ENCODE measurements at regions not wholly inside any gene's neighbourhood (a gene's known extent, or its start where the extent isn't known, plus 50 kb on each side); places are given as distances from the start of the nearest gene placed in this dataset.
A peak's percentile ranks its signal among the peaks of the same experiment; 100 is the strongest.

DNA sequence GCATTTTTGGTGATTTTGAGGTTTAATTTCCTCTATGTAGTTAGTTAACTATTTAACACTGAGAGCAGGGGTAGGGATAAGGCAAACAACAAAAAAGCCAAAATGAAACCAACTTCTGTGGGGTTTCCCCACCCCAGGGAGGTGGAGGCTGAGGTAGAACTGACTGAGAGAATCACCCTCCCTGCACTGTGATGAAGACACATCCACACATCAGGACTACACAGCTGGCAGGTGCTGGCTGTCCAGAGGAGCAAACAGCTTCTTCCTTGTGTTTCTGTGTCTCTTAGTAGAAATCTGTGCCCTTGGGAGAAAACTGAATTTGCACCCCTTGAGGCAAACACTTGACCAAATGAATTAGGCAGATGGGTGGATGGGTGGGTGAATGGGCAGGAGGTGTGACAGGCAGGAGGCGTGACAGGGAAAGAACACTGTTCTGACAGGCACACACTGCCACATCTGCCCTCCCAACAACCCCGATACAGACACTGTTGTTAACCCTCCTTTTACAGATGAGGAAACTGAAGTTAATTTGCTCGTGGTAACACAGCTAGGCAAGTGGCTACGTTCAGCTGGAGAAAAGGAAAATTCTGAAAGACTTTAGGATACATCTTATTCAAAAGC, 62.9 kb upstream of the AMZ2 start:
- DNase-seq, result no peak
- no peaks in the 10 kb centered on the region for H3K4me1 ChIP-seq

DNA sequence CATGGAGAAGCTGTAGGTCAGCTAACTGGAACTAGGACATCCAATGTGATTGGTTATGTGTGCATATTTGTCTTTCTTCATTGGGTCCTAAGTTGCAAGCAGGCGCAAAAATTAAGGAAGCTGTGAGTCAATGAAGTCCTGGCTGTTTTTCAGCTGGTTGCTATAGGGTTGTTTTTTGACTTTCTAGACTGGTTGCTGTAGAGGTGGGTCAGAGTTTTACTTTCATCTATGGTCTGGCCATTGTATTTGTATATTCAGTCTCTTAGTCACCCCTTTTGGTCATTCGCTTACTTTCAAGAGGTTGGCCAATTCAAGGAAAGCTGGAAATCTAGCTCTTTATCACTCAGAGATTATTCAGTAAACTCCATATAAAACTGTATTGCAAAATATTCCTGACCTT, 62.0 kb upstream of the AMZ2 start:
- H3K27me3 ChIP-seq, result peaks cover 5% of the 10 kb centered on the region
- WGBS, 2 donors (ENCODE audit: low coverage in 1 of 2), result 71 to 93% methylated on average over 1 to 2 of the region's 2 CpGs
- no peaks in the 10 kb centered on the region for H3K9me3 ChIP-seq
- in situ Hi-C loops (cut with MboI; ENCODE audit: low pct_ligation_motif_present in 1 of 4, low pct_unique_long_range_greater_than_20kb in 1 of 4, low sequenced_read_pairs in 3 of 4) (no loop called here), intact Hi-C loops (cut with DNase I; ENCODE audit: low total_unique reads) (no loop called here)
- no peak for DNase-seq
- H3K36me3 ChIP-seq, result no peaks in the 10 kb centered on the region
- H3K4me3 ChIP-seq, result no peak overlapping the region
- TF ChIP-seq POLR2A (IDR thresholded peaks at IDR 0.05), result no peak
- TF ChIP-seq POLR2AphosphoS5 (IDR thresholded peaks at IDR 0.05), result no peak
- no peak for TF ChIP-seq CTCF (IDR thresholded peaks at IDR 0.05)
- TF ChIP-seq EP300 (IDR thresholded peaks at IDR 0.05; ENCODE audit: low read depth), result no peak
- no peaks in the 10 kb centered on the region for H3K4me1 ChIP-seq
- H3K27ac ChIP-seq, result no peak overlapping the region

More for the DNA sequence above, 62.9 kb upstream of the AMZ2 start:
- WGBS, 2 donors (ENCODE audit: low coverage in 1 of 2), result 63 to 72% methylated on average over 4 of the region's 4 CpGs
- TF ChIP-seq POLR2AphosphoS5 (IDR thresholded peaks at IDR 0.05) (no peak), EP300 (IDR thresholded peaks at IDR 0.05; ENCODE audit: low read depth) (no peak), CTCF (IDR thresholded peaks at IDR 0.05) (no peak), POLR2A (IDR thresholded peaks at IDR 0.05) (no peak)
- Histone ChIP-seq H3K27me3 (no peaks in the 10 kb centered on the region), H3K27ac (no peak overlapping the region), H3K36me3 (no peaks in the 10 kb centered on the region), H3K9me3 (no peaks in the 10 kb centered on the region), H3K4me3 (no peak overlapping the region)
- in situ Hi-C loops (cut with MboI; ENCODE audit: low pct_ligation_motif_present in 1 of 4, low pct_unique_long_range_greater_than_20kb in 1 of 4, low sequenced_read_pairs in 3 of 4), result no loop called here
- intact Hi-C loops (cut with DNase I; ENCODE audit: low total_unique reads), result no loop called here

DNA sequence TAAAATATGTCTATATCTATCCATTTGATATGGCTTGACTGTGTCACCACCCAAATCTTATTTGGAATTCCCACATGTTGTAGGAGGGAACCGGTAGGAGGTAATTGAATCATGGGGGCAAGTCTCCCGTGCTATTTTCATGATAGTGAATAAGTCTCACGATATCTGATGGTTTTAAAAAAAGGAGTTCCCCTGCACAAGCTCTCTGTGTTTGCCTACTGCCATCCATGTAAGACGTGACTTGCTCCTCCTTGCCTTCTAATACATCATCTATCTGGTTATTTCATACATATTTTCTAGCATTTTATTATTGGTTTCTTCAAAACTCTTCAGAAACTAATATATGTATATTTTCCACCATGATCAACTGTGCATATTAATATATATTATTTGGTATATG, 57.3 kb upstream of the AMZ2 start:
- Histone ChIP-seq H3K4me3 (no peak overlapping the region), H3K27ac (no peak overlapping the region), H3K9me3 (no peaks in the 10 kb centered on the region), H3K27me3 (peaks cover 43% of the 10 kb centered on the region), H3K36me3 (no peaks in the 10 kb centered on the region), H3K4me1 (no peaks in the 10 kb centered on the region)
- TF ChIP-seq POLR2AphosphoS5 (IDR thresholded peaks at IDR 0.05), result no peak
- no peak for TF ChIP-seq CTCF (IDR thresholded peaks at IDR 0.05)
- no peak for TF ChIP-seq EP300 (IDR thresholded peaks at IDR 0.05; ENCODE audit: low read depth)
- TF ChIP-seq POLR2A (IDR thresholded peaks at IDR 0.05), result no peak
- intact Hi-C loops (cut with DNase I; ENCODE audit: low total_unique reads) (no loop called here), in situ Hi-C loops (cut with MboI; ENCODE audit: low pct_ligation_motif_present in 1 of 4, low pct_unique_long_range_greater_than_20kb in 1 of 4, low sequenced_read_pairs in 3 of 4) (no loop called here)
- 76 to 87% methylated on average over 4 of the region's 4 CpGs for WGBS, 2 donors (ENCODE audit: low coverage in 1 of 2)
- no peak for DNase-seq

- DNase-seq, result no peak
- H3K27me3 ChIP-seq, result peaks cover 90% of the 10 kb centered on the region
- no peaks in the 10 kb centered on the region for H3K36me3 ChIP-seq
- 26% methylated on average over 18 of the region's 27 CpGs; no CpG with 5 or more reads in 1 of the 2 donors for WGBS, 2 donors (ENCODE audit: low coverage in 1 of 2)
- no peaks in the 10 kb centered on the region for H3K9me3 ChIP-seq
- TF ChIP-seq EP300 (IDR thresholded peaks at IDR 0.05; ENCODE audit: low read depth) (no peak), CTCF (IDR thresholded peaks at IDR 0.05) (no peak), POLR2A (IDR thresholded peaks at IDR 0.05) (no peak), POLR2AphosphoS5 (IDR thresholded peaks at IDR 0.05) (no peak)
- H3K4me3 ChIP-seq, result peak overlapping the region in 2 of 4 donors; percentile 23 to 47
- intact Hi-C loops (cut with DNase I; ENCODE audit: low total_unique reads), result no loop called here
- in situ Hi-C loops (cut with MboI; ENCODE audit: low pct_ligation_motif_present in 1 of 4, low pct_unique_long_range_greater_than_20kb in 1 of 4, low sequenced_read_pairs in 3 of 4), result no loop called here
- no peak overlapping the region for H3K27ac ChIP-seq
- H3K4me1 ChIP-seq, result peaks cover 10 to 50% (median 46%) of the 10 kb centered on the region in 4 donors
Measured at GRCh38 chr17:68195667-68196393, 52.0 kb upstream of the AMZ2 start.
